Prostate gland (tissue), 2 donors: ENCODE measurements at regions not wholly inside any gene's neighbourhood (a gene's known extent, or its start where the extent isn't known, plus 50 kb on each side); places are given as distances from the start of the nearest gene placed in this dataset.

Experiments used
- DNase-seq: peaks from one replicate; pipeline ENCODE4 v3.0.0-alpha.2; 2019; ENCODE audit warnings: low spot score
- H3K27ac ChIP-seq, 2 donors: fragments of 200-600 bp; sonication (generic); 2 replicates each; pipeline ENCODE4 v1.5.1; 2017 to 2019
- H3K27me3 ChIP-seq: fragments of 200-600 bp; sonication (generic); replicated peaks from 2 replicates; pipeline ENCODE4 v1.5.1; 2019; ENCODE audit not compliant: insufficient read depth
- H3K36me3 ChIP-seq, 2 donors: fragments of 200-600 bp; sonication (generic); 1 replicate in 1 of 2; 2 replicates in 1 of 2; pipeline versions ENCODE4 v1.5.1 to v1.8.1; 2017 to 2019
- H3K4me1 ChIP-seq: fragments of 200-600 bp; sonication (generic); replicated peaks from 2 replicates; pipeline ENCODE4 v1.5.1; 2019
- H3K4me3 ChIP-seq, 2 donors: fragments of 200-600 bp; sonication (generic); 2 replicates each; pipeline ENCODE4 v1.5.1; 2017 to 2019
- H3K9me3 ChIP-seq: fragments of 200-600 bp; sonication (generic); 2 replicates; pipeline ENCODE4 v1.5.1; 2017
- CTCF ChIP-seq, 4 experiments: fragments of 200-600 bp in 2 of 4; fragments of 450-650 bp in 2 of 4; sonication (generic) in 2 of 4; IDR thresholded peaks; 1 replicate in 3 of 4; 2 replicates in 1 of 4; pipeline ENCODE4 v1.5.1; 2016 to 2019; ENCODE audit warnings: antibody characterized with exemption in 4 of 4, mild to moderate bottlenecking in 2 of 4, moderate library complexity in 2 of 4
- POLR2A ChIP-seq: fragments of 450-650 bp; IDR thresholded peaks from one replicate; pipeline ENCODE4 v1.6.1; 2016; ENCODE audit warnings: antibody characterized with exemption, mild to moderate bottlenecking
- POLR2AphosphoS5 ChIP-seq: sonication (generic); formaldehyde crosslinking; IDR thresholded peaks from one replicate; pipeline ENCODE4 v1.6.1; 2017; ENCODE audit warnings: antibody characterized with exemption
- WGBS: methylation state at CpG from one replicate; pipeline ENCODE4 v1.1.5; 2018; 5-methylcytosine and 5-hydroxymethylcytosine counted together
- intact Hi-C: fragments of 100-400 bp; cut with DNase I; formaldehyde crosslinking; loops from one replicate; pipeline ENCODE4 v1.14.2; 2022

DNA sequence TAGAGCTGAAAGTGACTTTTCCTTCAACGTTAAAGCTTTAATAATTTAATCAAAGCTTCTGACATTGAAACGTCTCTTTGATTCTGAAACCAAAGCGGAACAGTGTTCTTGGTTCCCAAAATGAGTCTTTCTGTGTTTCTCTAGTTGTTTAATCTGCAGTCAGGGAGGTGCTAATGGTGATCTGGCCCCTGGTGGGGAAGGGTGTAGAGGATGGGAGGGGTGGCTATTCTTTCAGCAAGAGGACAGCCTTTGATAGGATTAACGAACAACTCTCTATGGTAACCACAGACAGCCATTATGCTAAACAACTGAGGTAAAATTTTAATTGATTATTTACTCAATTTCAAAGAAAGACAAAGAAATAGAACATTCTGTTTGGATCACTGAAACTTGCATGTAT, 79.9 kb upstream of the CADPS start:
- H3K4me1 ChIP-seq: no peaks in the 10 kb centered on the region
- H3K36me3 ChIP-seq: no peaks in the 10 kb centered on the region
- intact Hi-C loops: no loop called here
- WGBS: 69% methylated on average over 4 of the region's 4 CpGs
- H3K9me3 ChIP-seq: no peaks in the 10 kb centered on the region
- no peaks in the 10 kb centered on the region for H3K27me3 ChIP-seq
- H3K4me3 ChIP-seq: no peak overlapping the region
- no peak overlapping the region for H3K27ac ChIP-seq
- no peak for DNase-seq
- no peak for TF ChIP-seq POLR2AphosphoS5
- no peak for TF ChIP-seq CTCF (IDR thresholded peaks at IDR 0.05)
- no peak for TF ChIP-seq POLR2A

DNA sequence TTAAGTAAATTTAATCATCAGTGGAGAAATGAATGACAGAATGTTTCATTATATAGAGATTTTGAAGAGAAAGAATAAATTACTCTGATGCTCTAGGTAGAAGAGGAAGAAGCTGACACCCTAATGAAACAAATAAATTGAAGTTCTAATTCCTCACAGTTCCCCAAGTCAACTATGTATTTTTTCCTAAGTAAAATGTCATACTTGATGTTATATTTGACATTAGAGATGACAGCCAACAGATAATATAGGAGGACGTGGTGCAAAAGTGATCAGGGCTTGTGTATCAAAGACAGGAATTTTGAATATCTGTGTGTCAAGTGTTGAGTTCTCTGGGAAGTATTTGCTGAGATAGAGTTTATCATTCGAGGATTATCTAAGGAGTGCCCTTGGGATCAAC, 81.2 kb upstream of the CADPS start:
- TF ChIP-seq POLR2AphosphoS5: no peak
- TF ChIP-seq POLR2A: no peak
- TF ChIP-seq CTCF (IDR thresholded peaks at IDR 0.05): no peak
- H3K27ac ChIP-seq: no peak overlapping the region
- H3K4me3 ChIP-seq: no peak overlapping the region
- intact Hi-C loops: no loop called here
- H3K27me3 ChIP-seq: no peaks in the 10 kb centered on the region
- H3K9me3 ChIP-seq: no peaks in the 10 kb centered on the region
- no peaks in the 10 kb centered on the region for H3K4me1 ChIP-seq
- no peaks in the 10 kb centered on the region for H3K36me3 ChIP-seq
- WGBS: 76% methylated on average over 2 of the region's 2 CpGs
- no peak for DNase-seq

- intact Hi-C loops: no loop called here
- H3K9me3 ChIP-seq: no peaks in the 10 kb centered on the region
- 65% methylated on average over 6 of the region's 6 CpGs for WGBS
- no peaks in the 10 kb centered on the region for H3K36me3 ChIP-seq
- DNase-seq: no peak
- H3K27me3 ChIP-seq: no peaks in the 10 kb centered on the region
- no peaks in the 10 kb centered on the region for H3K4me1 ChIP-seq
- no peak for TF ChIP-seq POLR2AphosphoS5
- no peak for TF ChIP-seq CTCF (IDR thresholded peaks at IDR 0.05)
- no peak overlapping the region for H3K4me3 ChIP-seq
- no peak overlapping the region for H3K27ac ChIP-seq
These were observed 86.8 kb upstream of the CADPS start for GRCh38 chr3:62961874-62962556.

- H3K4me1 ChIP-seq: no peaks in the 10 kb centered on the region
- no peak overlapping the region for H3K27ac ChIP-seq
- H3K4me3 ChIP-seq: no peak overlapping the region
- no peaks in the 10 kb centered on the region for H3K36me3 ChIP-seq
- WGBS: 63% methylated on average over 1 of the region's 1 CpG
- intact Hi-C loops: no loop called here
- TF ChIP-seq POLR2A: no peak
- no peak for TF ChIP-seq CTCF (IDR thresholded peaks at IDR 0.05)
- TF ChIP-seq POLR2AphosphoS5: no peak
- H3K9me3 ChIP-seq: no peaks in the 10 kb centered on the region
- H3K27me3 ChIP-seq: no peaks in the 10 kb centered on the region
- DNase-seq: no peak
These were observed 87.5 kb upstream of the CADPS start for GRCh38 chr3:62962714-62963113.

DNA sequence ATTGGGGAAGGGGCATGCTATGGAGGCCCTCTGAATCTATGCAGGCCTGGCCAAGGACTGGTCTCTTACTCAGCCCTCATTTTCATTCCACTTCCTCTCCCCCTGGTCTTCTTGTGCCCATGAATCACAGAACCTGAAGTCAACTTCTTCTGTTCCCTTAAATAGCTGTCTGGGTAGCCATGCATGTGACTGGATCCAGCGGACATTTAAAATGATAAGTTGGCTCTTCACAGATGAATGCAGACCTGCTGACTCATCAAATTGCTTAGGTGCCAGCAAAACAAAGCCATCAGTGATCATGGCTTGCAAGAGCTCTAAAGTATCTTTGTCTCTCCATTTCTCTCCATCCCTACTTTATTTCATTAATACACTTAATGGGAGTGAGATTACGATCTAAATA, 90.1 kb upstream of the CADPS start:
- DNase-seq: no peak
- no peaks in the 10 kb centered on the region for H3K4me1 ChIP-seq
- no peak for TF ChIP-seq POLR2AphosphoS5
- TF ChIP-seq POLR2A: no peak
- TF ChIP-seq CTCF (IDR thresholded peaks at IDR 0.05): no peak
- no peaks in the 10 kb centered on the region for H3K27me3 ChIP-seq
- no peaks in the 10 kb centered on the region for H3K9me3 ChIP-seq
- intact Hi-C loops: no loop called here
- no peak overlapping the region for H3K4me3 ChIP-seq
- 90% methylated on average over 2 of the region's 2 CpGs for WGBS
- no peak overlapping the region for H3K27ac ChIP-seq
- no peaks in the 10 kb centered on the region for H3K36me3 ChIP-seq
